ENCODE measurements at regions not wholly inside any gene's neighbourhood (a gene's known extent, or its start where the extent isn't known, plus 50 kb on each side); places are given as distances from the start of the nearest gene placed in this dataset.
"Not testable (repeated sequence)": the region's sequence is repeated elsewhere in the genome, so short reads cannot be mapped to it uniquely, and the experiment has no call there.

DNA sequence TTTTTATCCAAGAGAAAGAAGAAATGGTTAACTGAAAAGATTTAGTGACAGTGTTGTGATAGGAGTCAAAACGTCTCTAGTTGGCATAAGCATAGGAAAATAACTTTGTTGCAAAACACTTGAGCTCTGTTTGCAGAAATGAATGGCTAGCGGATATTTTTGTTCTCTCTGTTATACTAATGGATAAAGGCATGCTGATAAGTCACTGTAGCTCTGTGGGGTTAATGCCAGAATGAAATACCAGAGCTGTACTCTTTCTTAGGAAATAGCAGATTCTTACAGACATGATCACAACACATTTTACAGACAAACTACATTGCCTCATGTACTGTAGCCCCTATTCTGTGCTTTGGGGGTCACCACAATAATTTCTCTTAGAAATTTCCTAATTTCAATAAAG lies 202.8 kb downstream of the DMRTA1 start:
- ChIA-PET POLR2A (no interaction called here), CTCF (no interaction called here)

DNA sequence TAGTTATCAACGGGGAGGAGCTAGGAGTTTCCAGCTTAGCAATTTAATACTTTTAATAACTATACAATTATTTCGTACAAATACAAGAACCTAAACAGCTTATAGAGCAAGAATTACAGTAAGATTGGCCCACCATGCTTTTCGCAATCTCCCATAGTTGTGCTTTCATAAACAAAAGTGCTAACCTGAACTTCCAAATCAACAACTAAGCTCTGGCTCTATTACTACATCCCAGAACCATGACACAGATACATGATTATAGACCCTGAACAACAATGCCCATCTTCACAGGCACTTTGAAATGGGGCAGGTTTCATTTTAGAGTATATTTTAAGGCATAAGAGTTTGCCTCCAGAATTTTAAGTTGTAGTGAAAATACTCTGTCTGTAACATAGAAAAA lies 203.5 kb downstream of the DMRTA1 start:
- CTCF ChIA-PET: no interaction called here
- POLR2A ChIA-PET: no interaction called here

DNA sequence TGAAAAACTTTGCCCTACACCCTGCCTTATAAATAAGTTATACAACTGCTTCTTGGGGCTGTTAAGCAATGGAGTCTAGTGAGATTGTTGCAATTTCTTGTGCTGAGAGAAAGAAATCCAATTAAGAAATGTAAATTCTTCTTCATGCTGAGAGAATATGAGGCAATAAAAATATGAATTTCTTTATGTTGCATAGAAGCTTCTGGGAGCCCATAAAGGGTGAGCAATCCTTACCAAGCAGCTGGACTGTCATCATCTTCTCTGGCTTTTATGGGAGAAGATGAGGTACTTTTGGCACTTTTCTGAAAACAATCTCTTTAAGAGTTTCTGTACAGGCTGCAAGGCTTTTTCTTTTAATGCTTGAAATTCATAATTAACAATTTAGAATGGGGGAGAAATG lies 204.3 kb downstream of the DMRTA1 start:
- ChIA-PET POLR2A (no interaction called here), CTCF (no interaction called here)

DNA sequence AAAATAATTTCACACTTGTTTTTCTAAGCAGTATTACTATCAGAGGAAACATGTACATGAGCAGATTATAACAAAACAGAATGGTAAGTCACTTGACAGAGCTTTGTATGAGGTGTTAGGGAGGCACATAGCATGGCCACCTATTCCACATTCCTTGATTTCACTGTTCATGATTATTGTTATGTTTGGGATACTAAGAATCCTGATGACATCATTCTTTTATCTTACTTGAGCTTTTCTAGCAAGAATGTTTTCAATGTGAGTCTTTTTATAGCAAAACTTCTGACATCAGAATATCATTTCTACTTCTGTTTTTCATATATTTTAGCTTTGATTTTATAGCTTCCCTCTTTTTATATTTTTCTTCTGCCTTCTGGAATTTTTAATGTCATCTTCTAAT lies 208.2 kb downstream of the DMRTA1 start:
- CTCF ChIA-PET: no interaction called here
- POLR2A ChIA-PET: no interaction called here

DNA sequence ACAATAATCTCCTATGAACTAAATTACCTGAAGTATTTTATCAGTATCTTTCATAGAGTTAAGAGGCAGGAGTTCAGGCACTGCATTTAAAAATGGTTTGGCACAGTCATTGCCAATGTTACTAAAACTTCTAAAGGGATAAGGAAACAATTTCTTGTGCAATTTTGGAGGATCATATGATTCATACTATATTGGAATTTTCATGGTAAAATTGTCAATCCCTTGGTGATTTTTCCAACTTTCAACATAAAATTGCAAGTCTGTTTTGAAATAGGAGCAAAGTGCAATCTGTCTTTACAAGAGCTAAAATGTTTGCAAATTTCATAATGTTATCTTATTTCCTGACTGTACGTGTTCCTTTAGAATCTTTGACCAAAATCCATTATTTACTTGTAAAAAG lies 211.1 kb downstream of the DMRTA1 start:
- ChIA-PET CTCF (no interaction called here), POLR2A (no interaction called here)

DNA sequence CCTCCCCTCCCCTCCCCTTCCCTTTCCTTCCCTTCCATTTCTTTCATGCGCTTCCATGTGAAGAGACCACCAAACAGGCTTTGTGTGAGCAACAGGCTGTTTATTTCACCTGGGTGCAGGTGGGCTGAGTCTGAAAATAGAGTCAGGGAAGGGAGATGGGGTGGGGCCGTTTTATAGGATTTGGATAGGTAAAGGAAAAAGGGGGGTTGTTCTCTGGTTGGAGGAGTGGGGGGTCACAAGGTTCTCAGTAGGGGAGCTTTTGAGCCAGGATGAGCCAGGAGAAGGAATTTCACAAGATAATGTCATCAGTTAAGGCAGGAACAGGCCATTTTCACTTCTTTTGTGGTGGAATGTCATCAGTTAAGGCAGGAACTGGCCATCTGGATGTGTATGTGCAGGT lies 211.9 kb downstream of the DMRTA1 start:
- CTCF ChIA-PET, POLR2A ChIA-PET: not testable (repeated sequence)

DNA sequence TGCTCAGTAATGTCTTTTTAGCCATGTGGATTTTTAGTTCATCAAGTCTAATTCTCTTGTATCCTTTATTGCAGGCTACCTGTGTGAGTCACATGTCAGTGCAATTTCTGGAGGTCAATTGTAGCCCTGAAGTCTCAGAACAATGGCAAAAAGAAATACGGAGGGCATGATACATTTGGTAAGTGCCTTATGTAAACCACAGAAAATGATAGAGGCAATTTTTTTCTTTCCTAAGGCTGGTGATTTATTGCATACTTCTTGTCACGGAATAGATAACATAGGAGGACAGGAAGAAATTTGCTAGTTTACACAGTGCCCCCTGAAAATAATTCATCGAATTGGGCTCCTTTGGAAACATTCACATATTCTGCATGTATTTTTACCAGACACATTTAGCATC lies 235.9 kb downstream of the DMRTA1 start:
- CTCF ChIA-PET: no interaction called here
- POLR2A ChIA-PET: no interaction called here

DNA sequence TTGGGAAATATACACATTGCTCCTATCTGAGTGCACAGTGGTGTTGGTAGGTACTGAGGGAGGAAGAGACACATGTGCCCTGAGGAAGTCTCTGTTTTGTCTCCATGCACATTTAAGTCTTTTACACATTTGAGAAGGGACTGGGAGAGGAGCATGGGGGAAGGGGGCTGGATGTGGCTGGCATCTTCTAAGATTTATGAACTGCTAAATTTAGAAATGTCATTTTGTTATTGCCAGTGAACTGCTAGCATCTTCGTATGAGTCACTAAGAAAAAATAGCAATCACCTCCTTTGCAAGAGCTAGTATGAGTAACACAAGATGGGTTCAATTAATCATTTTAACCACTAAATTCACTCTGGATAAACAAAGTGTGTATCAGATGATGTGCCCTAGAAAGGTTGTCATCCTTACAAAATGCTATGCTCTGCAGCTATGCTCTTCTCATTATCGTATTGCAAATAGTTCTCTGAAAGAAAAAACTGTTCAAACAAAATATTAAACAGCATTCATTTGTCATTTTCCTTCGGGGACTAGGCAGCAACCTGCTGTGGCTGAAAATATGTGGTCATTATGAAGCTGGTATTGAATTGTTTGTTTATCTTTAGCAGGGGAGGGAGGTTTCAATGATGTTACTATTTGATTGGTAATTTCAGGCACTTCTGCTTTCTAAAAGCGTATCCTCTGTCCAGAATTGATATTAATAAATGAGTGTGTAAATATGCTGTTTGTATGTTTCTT lies 236.5 kb downstream of the DMRTA1 start:
- ChIA-PET CTCF (no interaction called here), POLR2A (no interaction called here)

DNA sequence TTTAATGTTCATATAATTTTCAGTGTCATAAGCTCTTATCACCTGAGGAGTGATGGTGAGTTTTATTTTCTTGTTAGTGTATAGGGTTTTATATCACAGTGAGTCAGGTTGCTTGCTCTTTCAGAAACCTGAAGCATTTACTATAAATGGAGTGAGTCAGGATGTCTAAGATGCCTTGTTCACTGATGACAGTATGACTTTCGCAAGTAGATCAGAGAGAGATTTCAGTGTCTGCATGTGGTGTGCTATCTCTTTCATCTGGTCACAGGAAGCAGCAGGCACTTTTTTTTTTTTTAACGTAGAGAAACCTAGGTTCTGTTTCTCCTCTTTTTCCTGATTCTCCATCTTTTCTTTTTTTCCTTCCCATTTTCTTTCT lies 237.1 kb downstream of the DMRTA1 start:
- ChIA-PET CTCF (no interaction called here), POLR2A (no interaction called here)

DNA sequence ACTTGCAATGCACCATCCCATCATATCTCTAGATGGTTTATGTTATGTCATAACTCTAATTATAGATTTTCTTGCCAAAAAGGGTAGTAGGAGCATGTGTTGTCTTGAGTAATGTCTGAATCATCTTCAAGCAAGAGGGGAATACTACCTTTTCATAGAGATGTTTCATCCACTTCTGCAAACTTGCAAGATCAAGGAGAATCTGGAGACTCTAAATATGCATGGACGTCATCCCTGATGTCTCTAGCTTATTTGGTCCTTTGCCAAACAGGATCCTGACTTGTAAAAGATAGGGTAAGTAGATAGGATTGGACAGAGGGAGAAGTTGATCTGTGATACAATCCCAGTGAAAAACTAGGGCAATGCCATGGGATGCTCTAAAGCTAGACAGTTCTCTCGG lies 246.5 kb downstream of the DMRTA1 start:
- ChIA-PET CTCF (no interaction called here), POLR2A (no interaction called here)

DNA sequence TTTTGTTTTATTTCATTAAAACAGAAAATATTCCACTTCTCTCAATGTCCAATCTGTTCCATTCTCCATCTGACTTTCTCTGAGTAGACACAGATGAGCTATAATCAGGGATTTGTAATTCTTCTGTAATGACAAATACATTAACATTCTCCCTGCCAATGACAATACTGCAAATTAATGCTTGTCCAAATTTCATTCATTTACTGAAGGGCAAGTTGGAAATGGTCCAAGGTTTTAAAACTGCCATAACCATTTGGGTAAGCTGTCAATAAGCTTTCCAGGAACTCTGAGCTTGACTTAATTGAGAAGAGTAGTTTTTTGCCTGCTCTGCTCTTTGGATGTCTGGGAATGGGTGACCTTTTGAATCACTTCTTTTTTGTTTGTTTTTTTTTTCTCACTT lies 253.5 kb downstream of the DMRTA1 start:
- POLR2A ChIA-PET: no interaction called here

DNA sequence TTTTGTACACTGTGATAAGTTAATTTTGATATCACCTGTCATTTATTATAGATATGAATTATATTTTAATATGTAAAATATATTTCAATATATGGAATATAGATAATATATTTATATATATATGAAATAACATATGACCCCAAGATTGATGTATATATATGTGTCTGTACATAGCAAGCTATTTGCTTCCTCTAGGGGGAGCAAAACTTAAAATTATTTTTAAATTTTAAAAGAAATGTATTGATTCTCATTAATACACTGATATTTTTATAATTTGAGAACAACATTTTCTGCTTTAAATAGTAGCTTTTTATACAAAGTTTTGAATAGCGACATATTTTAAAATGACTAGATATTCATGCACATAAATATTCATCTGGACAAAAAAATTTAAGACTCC lies 272.0 kb downstream of the DMRTA1 start:
- CTCF ChIA-PET: interaction anchor here (0.6 kb wide), 1 partner anchor 116 kb away, joined by 4 read pairs; no protein-coding TSS in a partner anchor
- POLR2A ChIA-PET: no interaction called here

More for the DNA sequence above, 253.5 kb downstream of the DMRTA1 start:
- CTCF ChIA-PET: no interaction called here

DNA sequence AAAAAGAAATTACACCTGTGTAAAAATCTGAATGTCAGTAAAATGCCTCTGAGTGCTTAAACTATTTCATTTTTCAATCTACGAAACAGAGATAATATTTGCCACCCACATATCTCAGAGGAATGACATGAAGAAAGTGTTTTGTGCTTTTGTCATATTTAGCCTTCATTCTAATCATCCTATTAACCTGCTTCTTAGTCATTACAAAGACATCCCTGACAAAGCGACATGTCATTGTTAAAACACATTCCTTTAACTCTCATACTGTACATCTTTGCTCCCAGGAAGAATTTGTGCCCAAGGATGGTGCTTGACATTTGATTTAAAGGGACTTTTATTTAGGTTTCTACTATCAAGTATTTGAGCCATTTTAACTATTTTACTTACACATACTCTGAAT lies 275.9 kb downstream of the DMRTA1 start:
- ChIA-PET CTCF (no interaction called here), POLR2A (no interaction called here)

DNA sequence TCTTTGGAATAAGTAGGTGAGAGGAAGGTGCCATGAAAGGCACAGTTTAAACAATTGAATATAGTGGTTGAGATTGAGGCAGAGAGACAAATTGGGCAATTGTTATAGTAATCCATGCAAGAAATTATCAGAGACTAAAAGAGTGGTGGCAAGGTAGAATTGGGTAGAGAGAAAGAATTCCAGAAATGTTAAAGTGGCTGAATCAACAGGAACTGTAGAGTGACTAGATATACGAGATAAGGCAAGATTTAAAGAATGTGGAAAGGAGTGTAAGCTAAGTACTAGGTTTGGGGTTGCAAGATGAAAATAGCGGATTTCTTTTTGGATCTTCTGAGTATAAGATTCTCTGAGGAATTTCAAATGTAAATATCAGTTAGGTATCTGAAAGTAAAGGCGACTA lies 285.2 kb downstream of the DMRTA1 start:
- CTCF ChIA-PET: no interaction called here
- POLR2A ChIA-PET: no interaction called here

DNA sequence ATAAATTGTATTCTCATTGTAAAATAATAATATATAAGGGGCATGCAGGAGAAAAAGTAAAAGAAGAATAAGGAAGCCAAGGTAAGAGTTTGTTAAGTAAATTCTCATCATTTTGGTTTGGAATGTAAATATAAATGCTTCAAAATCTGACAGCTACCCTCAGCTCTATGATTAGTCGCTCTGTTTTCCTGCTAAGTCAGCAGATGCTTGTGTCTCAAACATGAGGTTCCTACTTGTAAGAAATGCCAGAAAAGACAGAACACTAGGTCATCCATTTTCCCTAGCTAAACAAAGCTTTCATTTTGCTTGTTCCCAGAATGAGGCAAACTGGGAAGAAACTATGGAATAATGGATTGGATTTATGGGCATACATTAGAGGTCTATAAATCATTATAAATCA lies 293.1 kb downstream of the DMRTA1 start:
- ChIA-PET CTCF (no interaction called here), POLR2A (no interaction called here)

DNA sequence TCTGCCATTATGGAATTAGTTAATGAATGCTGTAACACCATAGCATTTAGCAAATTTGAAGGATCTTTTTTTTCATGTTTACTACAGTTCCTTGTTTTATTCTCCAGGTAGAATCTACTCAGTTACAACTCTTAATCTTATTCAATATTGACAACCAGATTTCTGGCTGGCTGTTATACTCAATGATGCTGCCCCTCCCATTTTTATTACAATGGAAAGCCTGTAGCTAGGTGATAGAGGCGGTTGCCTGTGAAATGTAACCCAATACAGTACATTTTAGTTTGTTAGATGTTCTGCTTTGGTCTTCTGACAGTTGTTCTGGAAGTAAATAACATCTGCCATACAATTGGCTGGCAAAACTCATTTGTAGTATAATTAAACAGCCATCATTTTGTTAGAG lies 294.2 kb downstream of the DMRTA1 start:
- ChIA-PET POLR2A (no interaction called here), CTCF (no interaction called here)

DNA sequence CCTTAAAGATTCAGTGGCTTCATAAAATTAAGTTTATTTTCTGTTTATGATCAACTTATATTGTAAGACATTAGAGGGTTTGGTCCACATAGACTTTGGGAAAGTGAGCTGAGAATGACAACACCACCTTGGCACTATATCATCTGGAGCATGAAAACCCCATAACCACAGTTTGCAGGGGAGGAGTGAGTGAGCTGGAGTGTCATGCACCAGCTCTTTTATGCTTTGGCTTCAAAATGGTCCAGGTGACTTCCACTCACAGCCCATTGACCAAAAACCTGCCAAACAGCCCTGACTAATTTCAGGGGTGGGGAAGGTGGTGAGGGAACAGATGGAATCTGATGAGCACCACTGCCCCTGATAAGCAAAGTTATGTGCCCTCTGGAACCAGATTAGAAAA lies 295.8 kb downstream of the DMRTA1 start:
- ChIA-PET POLR2A (no interaction called here), CTCF (no interaction called here)

DNA sequence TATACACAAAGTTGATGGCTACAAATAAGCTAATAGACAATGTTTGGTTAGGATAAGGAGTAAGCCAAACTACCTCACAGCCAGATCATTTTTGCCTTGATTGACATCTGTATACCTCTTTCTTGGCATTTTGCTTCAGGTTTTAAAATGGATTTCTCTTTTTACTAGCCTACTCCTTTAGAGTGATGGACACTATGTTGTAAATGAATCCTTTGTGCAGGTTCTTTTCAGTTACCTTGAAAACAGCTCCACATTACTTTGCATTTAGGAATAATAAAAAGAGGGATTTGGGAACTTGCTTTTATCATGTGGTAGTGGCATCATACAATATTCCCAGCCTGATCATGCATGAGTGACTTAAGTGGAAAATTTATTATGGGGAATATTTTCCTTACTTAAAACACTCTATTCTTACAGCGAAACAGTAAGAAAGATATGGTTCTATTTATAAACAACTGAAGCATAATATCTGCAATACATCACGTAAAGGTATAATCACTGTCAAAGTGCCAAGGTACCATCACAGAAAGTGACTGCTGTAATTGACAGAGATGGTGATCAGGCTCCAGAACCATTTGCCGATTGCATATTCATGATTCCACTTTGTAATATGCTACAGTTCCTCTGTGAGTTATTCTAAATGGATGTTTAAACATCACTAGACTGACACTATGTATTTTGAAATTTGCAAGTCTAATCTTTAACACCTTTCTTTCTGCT lies 327.0 kb downstream of the DMRTA1 start:
- ChIA-PET CTCF (no interaction called here), POLR2A (no interaction called here)

DNA sequence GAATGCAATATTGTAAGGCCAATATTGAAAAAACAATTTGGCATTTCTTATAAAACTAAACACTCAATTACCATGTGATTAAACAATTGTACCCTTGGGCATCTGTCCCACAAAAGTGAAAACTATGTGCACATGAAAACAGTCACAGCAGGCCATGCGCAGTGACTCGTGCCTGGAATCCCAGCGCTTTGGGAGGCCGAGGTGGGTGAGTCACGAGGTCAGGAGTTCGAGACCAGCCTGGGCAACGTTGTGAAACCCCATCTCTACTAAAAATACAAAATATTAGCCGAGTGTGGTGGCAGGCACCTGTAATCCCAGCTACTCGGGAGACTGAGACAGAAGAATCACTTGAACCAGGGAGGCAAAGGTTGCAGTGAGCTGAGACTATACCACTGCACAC lies 343.7 kb downstream of the DMRTA1 start:
- CTCF ChIA-PET: no interaction called here
- POLR2A ChIA-PET: no interaction called here

DNA sequence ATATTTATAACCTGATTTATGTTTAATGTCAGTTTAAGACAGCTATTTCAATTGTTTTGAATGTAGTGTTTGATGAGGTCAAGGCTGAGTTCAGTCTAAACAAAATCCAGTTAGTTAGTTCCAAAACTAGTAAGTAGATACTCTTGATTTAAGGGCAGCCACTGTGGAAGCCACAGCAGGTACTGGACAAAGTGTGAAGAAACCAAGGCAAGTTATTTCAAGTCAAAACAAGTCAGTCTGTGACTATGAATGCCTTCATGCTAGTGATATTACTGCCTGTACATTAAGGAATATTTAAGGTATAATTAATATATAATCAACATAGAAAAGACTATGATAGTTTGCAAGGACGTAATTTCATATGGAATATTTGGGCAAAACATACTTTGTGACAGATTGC lies 362.3 kb downstream of the DMRTA1 start:
- POLR2A ChIA-PET: no interaction called here
- CTCF ChIA-PET: no interaction called here

DNA sequence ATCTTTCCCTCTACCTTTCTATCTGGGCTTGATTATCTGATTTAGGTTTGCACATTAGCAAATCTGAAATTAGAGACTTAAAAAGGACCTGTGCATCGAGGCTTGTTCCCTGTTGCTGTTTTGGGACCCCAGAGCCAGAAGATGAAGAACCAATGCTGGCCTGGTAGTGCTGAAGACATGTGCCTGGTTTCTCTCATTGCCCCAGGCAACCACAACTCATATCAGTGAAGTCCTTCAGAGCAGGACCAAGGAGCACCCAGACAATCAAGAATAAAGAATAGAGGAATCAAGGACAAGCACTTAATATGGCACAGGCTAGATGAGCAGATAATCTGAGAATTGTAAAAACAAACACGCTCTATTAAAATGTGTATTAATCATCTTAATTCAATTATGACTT lies 362.7 kb downstream of the DMRTA1 start:
- ChIA-PET CTCF (no interaction called here), POLR2A (no interaction called here)

DNA sequence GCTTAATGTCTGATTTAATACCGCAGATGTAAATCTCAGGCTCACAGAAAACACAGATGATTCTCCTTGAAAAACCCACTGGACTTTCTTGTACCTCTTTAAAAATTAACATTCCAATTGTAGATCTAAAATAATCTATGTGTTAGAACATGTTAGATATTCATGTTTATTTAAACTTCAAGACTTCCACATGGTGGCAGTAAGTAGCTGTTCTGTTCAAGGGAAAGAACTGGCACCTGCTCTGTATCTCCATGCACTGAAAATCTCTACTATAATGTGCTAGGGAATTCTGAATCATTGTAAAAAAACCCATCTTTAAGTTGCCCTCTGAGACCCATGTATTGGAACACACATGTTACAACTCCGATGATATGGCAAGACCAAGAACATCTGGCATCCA lies 366.9 kb downstream of the DMRTA1 start:
- POLR2A ChIA-PET: no interaction called here

More for the DNA sequence above, 366.9 kb downstream of the DMRTA1 start:
- CTCF ChIA-PET: no interaction called here

Measured in activated CD8-positive, alpha-beta memory T cell treated with anti-CD3 and anti-CD28 coated beads for 36 hours (primary cell).